ENCODE measurements at regions not wholly inside any gene's neighbourhood (a gene's known extent, or its start where the extent isn't known, plus 50 kb on each side); places are given as distances from the start of the nearest gene placed in this dataset.

DNA sequence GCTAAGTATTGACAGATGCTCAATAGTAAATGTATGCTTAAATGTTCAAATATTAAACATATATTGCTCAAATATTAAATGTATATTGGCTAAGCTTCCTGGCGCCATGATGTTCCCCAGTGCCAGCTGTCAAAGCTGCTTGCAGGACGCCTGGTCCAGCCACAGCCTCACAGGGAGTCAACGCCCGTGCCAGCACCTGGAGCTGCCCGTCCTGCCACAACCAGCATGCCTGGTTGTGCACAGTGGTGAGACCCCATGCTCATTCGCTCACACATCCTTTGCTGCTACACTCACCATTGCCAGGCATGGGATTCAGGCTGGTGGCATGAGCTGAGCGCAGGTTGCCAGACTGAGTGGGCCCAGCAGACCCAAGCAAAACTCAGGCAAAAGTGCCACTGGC lies 926.9 kb upstream of the EDIL3 start:
- POLR2A ChIA-PET (ENCODE audit: partially characterized antibody), result no interaction called here
- no peak overlapping the region for H3K14ac ChIP-seq (ENCODE audit: insufficient read length)
- H3K9me3 ChIP-seq (ENCODE audit: insufficient read depth in 2 of 2, low read depth in 1 of 2, low read length in 1 of 2), result no peaks in the 10 kb centered on the region
- H3K4me1 ChIP-seq (replicated peaks in 1 of 4; ENCODE audit: control insufficient read depth in 3 of 4, insufficient read depth in 4 of 4, low read length in 3 of 4), result no peaks in the 10 kb centered on the region
- H3K4me2 ChIP-seq (ENCODE audit: insufficient read depth in 1 of 2, low read depth in 2 of 2, low read length in 2 of 2), result no peak overlapping the region
- no peak overlapping the region for H3K4me3 ChIP-seq (ENCODE audit: extremely low read depth in 1 of 4, insufficient read depth in 2 of 4, low read depth in 3 of 4, low read length in 4 of 4)
- no peaks in the 10 kb centered on the region for H3K79me2 ChIP-seq (ENCODE audit: control insufficient read depth in 1 of 2, insufficient read depth in 2 of 2, low read length in 2 of 2)
- no peak overlapping the region for H2BK12ac ChIP-seq (ENCODE audit: low read depth, low read length)
- no peaks in the 10 kb centered on the region for H3K36me3 ChIP-seq (ENCODE audit: control insufficient read depth in 2 of 4, insufficient read depth in 4 of 4, low read length in 3 of 4)
- H3K18ac ChIP-seq (ENCODE audit: extremely low read depth, low read length), result no peak overlapping the region
- H3K23me2 ChIP-seq (ENCODE audit: low read depth, low read length), result no peaks in the 10 kb centered on the region
- no peak overlapping the region for H3K56ac ChIP-seq (replicated peaks; ENCODE audit: insufficient read length, low read depth, low read length)
- H3K27me3 ChIP-seq (replicated peaks in 1 of 4; ENCODE audit: control insufficient read depth in 3 of 4, extremely low read depth in 1 of 4, insufficient read depth in 3 of 4, low read length in 3 of 4), result no peaks in the 10 kb centered on the region
- CTCF ChIA-PET (ENCODE audit: partially characterized antibody), result interaction anchor here (0.6 to 2.1 kb wide), 3 partner anchors 27 to 350 kb away, joined by 3 to 4 read pairs (median 4); no protein-coding TSS in a partner anchor
- H2BK20ac ChIP-seq (ENCODE audit: low read length), result no peak overlapping the region
- no peak overlapping the region for H2BK120ac ChIP-seq (replicated peaks; ENCODE audit: low read depth, low read length)
- no peak overlapping the region; the same call in 1 of the 2 replicates for H2AFZ ChIP-seq (ENCODE audit: low read length)
- no peak overlapping the region for H3K27ac ChIP-seq (ENCODE audit: low read depth, low read length)
- no peaks in the 10 kb centered on the region for H3K79me1 ChIP-seq (ENCODE audit: low read depth, low read length)
- DNase-seq (ENCODE audit: low read depth in 1 of 2, low spot score in 2 of 2) (no peak), FAIRE-seq (no peak)
- H4K5ac ChIP-seq (ENCODE audit: insufficient read length, low read depth, low read length), result no peak overlapping the region
- no peak overlapping the region for H2BK15ac ChIP-seq (ENCODE audit: low read length)
- no peak overlapping the region for H2AK5ac ChIP-seq (ENCODE audit: low read depth, low read length)
- no peak overlapping the region for H2BK5ac ChIP-seq (ENCODE audit: low read depth, low read length)
- H3K9ac ChIP-seq (replicated peaks in 1 of 4; ENCODE audit: extremely low read depth in 1 of 4, low read depth in 3 of 4, low read length in 3 of 4), result no peak overlapping the region
- no peak for TF ChIP-seq POU5F1 (IDR thresholded peaks at IDR 0.05; ENCODE audit: low read depth, low read length)
- TF ChIP-seq TBP (IDR thresholded peaks at IDR 0.05; ENCODE audit: low read depth, low read length), result no peak
- TF ChIP-seq TCF12 (IDR thresholded peaks at IDR 0.05; ENCODE audit: low read depth, low read length), result no peak
- no peak for TF ChIP-seq SRF (IDR thresholded peaks at IDR 0.05; ENCODE audit: low read depth, low read length)
- no peak for TF ChIP-seq CHD1 (IDR thresholded peaks at IDR 0.05; ENCODE audit: low read depth, low read length)
- TF ChIP-seq POLR2A (IDR thresholded peaks at IDR 0.05; ENCODE audit: control extremely low read depth in 1 of 2, low read depth in 2 of 2, low read length in 2 of 2), result no peak
- TF ChIP-seq RFX5 (IDR thresholded peaks at IDR 0.05; ENCODE audit: borderline replicate concordance, low read depth, low read length), result no peak
- TF ChIP-seq, protein P1, sequence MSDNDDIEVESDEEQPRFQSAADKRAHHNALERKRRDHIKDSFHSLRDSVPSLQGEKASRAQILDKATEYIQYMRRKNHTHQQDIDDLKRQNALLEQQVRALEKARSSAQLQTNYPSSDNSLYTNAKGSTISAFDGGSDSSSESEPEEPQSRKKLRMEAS (IDR thresholded peaks at IDR 0.05), result no peak
- no peak for TF ChIP-seq CBX8 (IDR thresholded peaks at IDR 0.05; ENCODE audit: borderline replicate concordance, low read depth, low read length)
- TF ChIP-seq PHF8 (conservative IDR thresholded peaks at IDR 0.05; ENCODE audit: low read depth, low read length), result no peak
- no peak for TF ChIP-seq NRF1 (IDR thresholded peaks at IDR 0.05; ENCODE audit: low read depth, low read length)
- no peak for TF ChIP-seq SIX5 (IDR thresholded peaks at IDR 0.05; ENCODE audit: low read depth, low read length)
- no peak for TF ChIP-seq GABPA (IDR thresholded peaks at IDR 0.05; ENCODE audit: borderline replicate concordance, insufficient read depth, low read length)
- TF ChIP-seq SIRT6 (IDR thresholded peaks at IDR 0.05; ENCODE audit: low read length), result no peak
- peak overlapping the region; percentile 3; the same call in 1 of the 2 replicates for H4K8ac ChIP-seq (ENCODE audit: extremely low read depth, insufficient read depth, low read length)
- 80% methylated on average over 7 of the region's 7 CpGs; no CpG with 5 or more reads in 1 of the 2 experiments for WGBS, 2 experiments (ENCODE audit: extremely low coverage in 1 of 2, insufficient coverage in 1 of 2, insufficient read length in 1 of 2, insufficient replicate concordance in 2 of 2, low coverage in 1 of 2, low lambda C conversion rate in 2 of 2, missing lambda C conversion rate in 1 of 2)
- no peak overlapping the region for H3K23ac ChIP-seq (ENCODE audit: insufficient read length)
- no peak overlapping the region for H3K4ac ChIP-seq (replicated peaks; ENCODE audit: insufficient read length, low read depth, low read length)
- no peak overlapping the region for H4K91ac ChIP-seq (replicated peaks; ENCODE audit: insufficient read length, low read length)
- no peaks in the 10 kb centered on the region for H4K20me1 ChIP-seq (replicated peaks in 1 of 2; ENCODE audit: control insufficient read depth in 1 of 2, insufficient read depth in 2 of 2, low read length in 2 of 2)

Data from H1 (cell line).